ENCODE measurements at regions not wholly inside any gene's neighbourhood (a gene's known extent, or its start where the extent isn't known, plus 50 kb on each side); places are given as distances from the start of the nearest gene placed in this dataset.

- no peak for TF ChIP-seq SP1 (IDR thresholded peaks at IDR 0.05)
- no peak for TF ChIP-seq LEF1 (IDR thresholded peaks at IDR 0.05; ENCODE audit: borderline replicate concordance)
- no peak for TF ChIP-seq ELF4 (IDR thresholded peaks at IDR 0.05)
- TF ChIP-seq TARDBP (IDR thresholded peaks at IDR 0.05): no peak
- no peak for TF ChIP-seq NFRKB (IDR thresholded peaks at IDR 0.05)
- TF ChIP-seq ZNF384 (IDR thresholded peaks at IDR 0.05): no peak
- no peak for TF ChIP-seq FOXK2 (IDR thresholded peaks at IDR 0.05)
- no peak for TF ChIP-seq ARNT (IDR thresholded peaks at IDR 0.05)
- TF ChIP-seq SUZ12 (IDR thresholded peaks at IDR 0.05): no peak
- no peak for TF ChIP-seq FOXM1 (IDR thresholded peaks at IDR 0.05; ENCODE audit: borderline replicate concordance)
- no peak for TF ChIP-seq L3MBTL2 (conservative IDR thresholded peaks at IDR 0.05)
- TF ChIP-seq CTBP1 (IDR thresholded peaks at IDR 0.05; ENCODE audit: borderline replicate concordance): no peak
These were observed 284.5 kb downstream of the HTR1B start for GRCh38 chr6:77178821-77179220.

All from HEK293T (cell line).